MM.1S (cell line): ENCODE measurements at regions not wholly inside any gene's neighbourhood (a gene's known extent, or its start where the extent isn't known, plus 50 kb on each side); places are given as distances from the start of the nearest gene placed in this dataset.

Experiments
- CTCF ChIP-seq: fragments of 300-600 bp; sonication (generic); IDR thresholded peaks from 2 replicates; pipeline ENCODE4 v1.5.1; 2016; ENCODE audit warnings: antibody characterized with exemption, low read length, mixed read lengths
- EZH2 ChIP-seq: fragments of 300-600 bp; sonication (generic); optimal IDR thresholded peaks from 2 replicates; pipeline ENCODE3; 2017; ENCODE audit warnings: low read depth, mild to moderate bottlenecking, antibody characterized with exemption, low read length, mixed read lengths

- TF ChIP-seq CTCF (no peak), EZH2 (no peak)
These were observed 1700.3 kb downstream of the OTOL1 start for GRCh38 chr3:163196815-163197374.
